Activated naive CD8-positive, alpha-beta T cell treated with anti-CD3 and anti-CD28 coated beads, Interleukin-2, amount 50 U/mL, for 24 hours (primary cell): ENCODE measurements at regions not wholly inside any gene's neighbourhood (a gene's known extent, or its start where the extent isn't known, plus 50 kb on each side); places are given as distances from the start of the nearest gene placed in this dataset.
A peak's percentile ranks its signal among the peaks of the same experiment; 100 is the strongest.
"Not testable (repeated sequence)": the region's sequence is repeated elsewhere in the genome, so short reads cannot be mapped to it uniquely, and the experiment has no call there.

Experiments
- ATAC-seq: fragments of 150-1000 bp; cut with Tn5 transposase; one replicate; pipeline ENCODE4 v1.10.0; 2021
- DNase-seq: peaks from one replicate; pipeline ENCODE4 v3.0.0; 2021
- H3K27ac Mint-ChIP-seq: one replicate; pipeline ENCODE4 v1.8.0; 2021; ENCODE audit warnings: mild to moderate bottlenecking, mixed read lengths
- H3K27me3 Mint-ChIP-seq: one replicate; pipeline ENCODE4 v1.8.0; 2021; ENCODE audit warnings: mixed read lengths
- H3K36me3 Mint-ChIP-seq: one replicate; pipeline ENCODE4 v1.8.0; 2021; ENCODE audit warnings: low read depth, mixed read lengths
- H3K4me1 Mint-ChIP-seq: one replicate; pipeline ENCODE4 v1.8.0; 2021; ENCODE audit warnings: mixed read lengths
- H3K4me3 Mint-ChIP-seq: one replicate; pipeline ENCODE4 v1.8.0; 2021; ENCODE audit warnings: mild to moderate bottlenecking, moderate library complexity, mixed read lengths
- H3K9me3 Mint-ChIP-seq: one replicate; pipeline ENCODE4 v1.8.0; 2021; ENCODE audit warnings: mixed read lengths

DNA sequence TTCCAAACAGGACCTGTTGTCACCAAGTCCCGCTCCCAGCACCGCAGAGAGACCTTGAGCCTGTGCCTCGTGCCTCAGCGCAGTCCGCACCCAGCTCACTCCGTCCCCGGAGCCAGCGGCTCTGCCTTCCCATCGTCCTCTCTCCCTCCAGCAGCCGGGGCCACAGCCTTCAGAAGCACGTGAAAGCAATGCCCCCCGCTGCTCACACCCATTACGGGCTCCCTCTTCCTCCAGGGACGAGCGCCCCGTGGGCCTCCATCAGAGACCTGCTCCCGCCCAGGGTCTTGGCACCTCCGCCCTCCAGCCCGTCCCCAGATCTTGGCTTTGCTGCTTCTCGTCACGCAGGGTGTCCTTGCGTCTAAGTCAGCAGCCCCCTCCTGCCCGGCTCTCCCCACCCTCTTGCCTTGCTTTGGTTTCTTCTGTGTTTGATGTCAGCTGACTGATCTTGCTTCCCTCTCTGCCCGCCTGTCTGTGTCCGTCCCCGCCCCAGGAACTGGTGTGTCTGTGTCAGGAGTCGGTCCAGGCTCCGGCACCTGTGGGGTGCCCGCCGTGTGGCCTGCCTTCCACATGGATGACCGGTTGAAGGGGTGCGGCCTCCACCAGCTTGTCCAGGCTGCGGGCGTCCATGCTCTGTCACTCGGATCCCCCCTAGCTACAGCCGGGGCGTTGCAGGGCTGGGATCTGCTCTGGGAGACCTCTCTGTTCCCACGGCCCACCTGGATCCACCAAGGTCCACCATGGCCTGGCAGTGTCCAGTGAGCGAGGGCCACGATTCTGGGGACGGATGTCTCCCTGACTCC is 61.9 kb downstream of the FOXL3 start:
- DNase-seq (peak; percentile 49), ATAC-seq (peak; percentile 55)
- no peaks in the 10 kb centered on the region for H3K9me3 Mint-ChIP-seq
- no peak overlapping the region for H3K27ac Mint-ChIP-seq
- no peaks in the 10 kb centered on the region for H3K27me3 Mint-ChIP-seq
- peaks cover 7% of the 10 kb centered on the region for H3K36me3 Mint-ChIP-seq
- H3K4me3 Mint-ChIP-seq, result no peak overlapping the region
- peaks cover 12% of the 10 kb centered on the region for H3K4me1 Mint-ChIP-seq

DNA sequence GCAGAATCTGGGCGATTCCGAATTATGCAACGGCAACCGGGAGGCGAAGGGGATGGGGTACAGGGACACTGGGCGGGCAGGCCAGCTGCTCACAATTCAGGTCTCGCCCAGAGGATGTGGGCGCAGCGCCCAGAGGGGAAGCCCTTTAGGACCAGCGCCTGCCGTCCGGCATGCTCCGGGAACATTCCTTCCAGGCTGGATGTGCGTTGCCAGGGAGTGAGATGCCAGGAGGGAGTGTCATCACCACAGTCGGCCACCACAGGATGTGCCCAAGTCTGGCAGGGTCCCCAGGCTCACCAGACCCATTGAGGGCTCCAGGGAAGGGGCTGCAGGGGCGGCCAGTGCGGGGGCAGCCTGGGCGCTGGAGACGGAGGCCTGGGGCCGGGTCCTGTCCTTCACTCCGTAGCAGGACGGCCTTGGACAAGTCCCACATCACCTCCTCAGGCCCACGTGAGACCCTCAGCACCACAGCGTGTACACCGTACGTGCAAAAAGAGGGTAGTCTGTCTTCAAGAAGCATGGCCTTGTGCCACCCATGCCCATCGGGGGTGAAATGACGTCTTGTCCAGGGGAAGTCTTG is 63.9 kb downstream of the FOXL3 start:
- Mint-ChIP-seq H3K4me3 (no peak overlapping the region), H3K27me3 (no peaks in the 10 kb centered on the region), H3K36me3 (peaks cover 3% of the 10 kb centered on the region), H3K9me3 (no peaks in the 10 kb centered on the region), H3K4me1 (peaks cover 12% of the 10 kb centered on the region), H3K27ac (no peak overlapping the region)
- ATAC-seq (no peak), DNase-seq (no peak)

DNA sequence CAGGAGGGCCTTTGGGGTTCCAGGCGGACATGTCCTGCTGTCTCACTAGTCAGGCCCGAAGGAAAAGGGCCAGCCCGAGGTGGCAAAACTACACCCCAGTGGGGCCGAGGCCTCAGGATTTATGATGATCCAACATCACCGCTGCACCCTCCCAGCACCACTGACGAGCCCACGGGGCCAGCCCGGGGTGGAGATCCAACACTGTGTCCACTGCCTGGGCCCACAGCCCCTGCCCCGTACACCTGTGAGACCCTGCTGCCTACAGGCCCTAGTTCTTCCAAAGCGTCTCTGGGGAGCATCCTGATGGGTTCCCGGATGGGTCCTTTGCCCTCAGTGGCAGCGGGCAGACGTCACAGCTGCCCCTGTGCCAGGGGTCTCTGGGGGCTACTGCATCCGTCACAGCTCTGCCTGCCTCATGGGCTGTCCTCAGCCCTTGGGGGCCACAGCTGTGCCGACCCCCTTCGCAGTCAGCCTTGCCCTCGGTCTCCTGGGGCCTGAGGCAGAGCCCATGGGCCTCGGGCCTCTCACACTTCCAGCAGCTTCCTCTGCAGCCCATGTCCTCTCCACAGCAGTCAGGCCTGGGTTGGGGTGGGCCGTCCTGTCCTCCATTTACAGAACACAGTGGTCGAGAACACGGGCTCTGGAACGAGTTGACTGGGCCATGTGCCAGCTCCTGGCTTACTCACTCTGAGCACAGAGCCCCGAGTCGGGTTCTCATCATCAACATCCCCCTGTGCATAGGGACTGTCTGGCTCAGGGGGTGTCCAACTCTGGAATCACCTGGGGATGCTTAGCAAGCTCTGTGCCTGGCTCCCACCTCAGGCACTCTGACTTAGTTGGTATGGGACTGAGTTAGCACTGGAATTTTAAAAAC is 64.9 kb downstream of the FOXL3 start:
- H3K36me3 Mint-ChIP-seq, result no peaks in the 10 kb centered on the region
- no peak overlapping the region for H3K27ac Mint-ChIP-seq
- no peaks in the 10 kb centered on the region for H3K9me3 Mint-ChIP-seq
- no peak for ATAC-seq
- H3K4me1 Mint-ChIP-seq, result peaks cover 12% of the 10 kb centered on the region
- H3K27me3 Mint-ChIP-seq, result no peaks in the 10 kb centered on the region
- no peak for DNase-seq
- no peak overlapping the region for H3K4me3 Mint-ChIP-seq

DNA sequence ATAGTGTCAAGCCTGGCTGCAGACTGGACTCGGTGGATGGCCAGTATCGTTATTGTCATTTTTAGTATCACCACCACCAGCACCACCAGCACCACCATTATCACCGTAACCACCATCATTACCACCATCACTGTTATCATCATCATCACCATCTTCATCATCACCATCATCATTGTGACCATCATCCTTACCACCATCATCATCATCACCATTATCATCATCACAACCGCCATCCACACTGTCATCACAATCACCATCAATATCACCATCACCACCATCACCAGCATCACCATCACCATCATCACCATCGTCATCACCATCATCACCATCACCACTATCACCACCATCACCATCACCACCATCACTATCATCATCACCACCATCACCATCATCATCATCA is 65.6 kb downstream of the FOXL3 start:
- Mint-ChIP-seq H3K27me3 (no peaks in the 10 kb centered on the region), H3K27ac (no peak overlapping the region), H3K9me3 (no peaks in the 10 kb centered on the region), H3K4me3 (no peak overlapping the region), H3K36me3 (no peaks in the 10 kb centered on the region), H3K4me1 (peaks cover 19% of the 10 kb centered on the region)
- no peak for DNase-seq
- no peak for ATAC-seq

DNA sequence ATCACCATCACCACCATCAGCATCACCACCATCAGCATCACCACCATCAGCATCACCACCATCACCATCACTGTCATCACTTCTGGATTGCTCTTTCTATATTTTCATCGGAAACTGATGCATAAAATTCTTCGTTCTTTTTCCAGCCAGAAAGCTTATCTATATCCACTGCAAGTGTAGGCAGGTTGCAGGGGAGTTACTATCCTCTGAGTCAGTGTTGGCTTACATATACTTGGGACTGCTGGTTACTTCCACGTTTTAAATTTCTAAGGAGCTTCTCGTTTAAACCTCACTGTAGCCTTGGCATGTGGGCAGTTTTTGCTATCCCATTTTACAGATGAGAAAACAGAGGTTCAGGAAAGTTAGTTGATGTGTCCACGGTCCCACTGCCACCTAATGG is 66.1 kb downstream of the FOXL3 start:
- Mint-ChIP-seq H3K4me1 (peaks cover 24% of the 10 kb centered on the region), H3K27me3 (no peaks in the 10 kb centered on the region), H3K27ac (no peak overlapping the region), H3K36me3 (no peaks in the 10 kb centered on the region), H3K9me3 (no peaks in the 10 kb centered on the region), H3K4me3 (no peak overlapping the region)
- no peak for DNase-seq
- no peak for ATAC-seq

DNA sequence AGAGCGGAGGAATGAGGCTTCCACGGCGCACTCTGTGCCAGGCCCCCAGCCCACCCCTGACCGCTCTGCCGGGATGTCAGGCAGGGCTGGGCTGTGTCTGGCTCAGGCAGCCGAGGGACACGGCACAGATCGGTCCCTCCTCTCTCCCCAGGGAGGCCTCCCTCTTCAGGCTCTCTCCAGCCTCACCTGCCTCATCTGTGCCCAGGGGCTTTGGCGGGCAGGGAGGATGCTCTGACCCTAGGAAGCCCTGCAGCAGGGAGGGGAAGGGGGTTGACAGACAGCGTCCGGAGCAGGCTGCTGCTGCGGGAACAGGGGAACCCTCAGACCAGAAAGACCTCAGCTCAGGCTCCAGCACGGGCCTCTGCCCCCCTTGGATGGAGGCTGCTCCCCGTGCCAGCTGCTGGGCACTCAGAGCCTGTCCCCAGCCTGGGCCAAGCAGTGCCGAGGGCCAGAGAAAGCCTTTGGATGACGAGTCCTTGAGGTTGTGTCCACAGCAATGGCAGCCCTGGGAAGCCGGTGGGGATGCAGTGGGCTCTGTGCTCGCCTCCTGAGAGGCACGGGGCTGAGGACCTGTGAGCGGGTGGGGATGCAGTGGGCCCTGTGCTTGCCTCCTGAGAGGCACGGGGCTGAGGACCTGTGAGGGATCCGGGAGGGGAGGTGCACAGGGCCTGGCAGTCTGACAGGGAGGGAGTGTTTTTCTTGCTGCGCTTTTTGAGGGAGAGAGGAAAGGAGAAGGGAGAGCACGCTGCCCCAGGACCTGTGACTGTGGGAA is 66.9 kb downstream of the FOXL3 start:
- Mint-ChIP-seq H3K4me3 (no peak overlapping the region), H3K27ac (no peak overlapping the region), H3K9me3 (peaks cover 3% of the 10 kb centered on the region), H3K27me3 (peaks cover 2% of the 10 kb centered on the region), H3K36me3 (peaks cover 2% of the 10 kb centered on the region), H3K4me1 (peaks cover 22% of the 10 kb centered on the region)
- ATAC-seq (no peak), DNase-seq (no peak)

DNA sequence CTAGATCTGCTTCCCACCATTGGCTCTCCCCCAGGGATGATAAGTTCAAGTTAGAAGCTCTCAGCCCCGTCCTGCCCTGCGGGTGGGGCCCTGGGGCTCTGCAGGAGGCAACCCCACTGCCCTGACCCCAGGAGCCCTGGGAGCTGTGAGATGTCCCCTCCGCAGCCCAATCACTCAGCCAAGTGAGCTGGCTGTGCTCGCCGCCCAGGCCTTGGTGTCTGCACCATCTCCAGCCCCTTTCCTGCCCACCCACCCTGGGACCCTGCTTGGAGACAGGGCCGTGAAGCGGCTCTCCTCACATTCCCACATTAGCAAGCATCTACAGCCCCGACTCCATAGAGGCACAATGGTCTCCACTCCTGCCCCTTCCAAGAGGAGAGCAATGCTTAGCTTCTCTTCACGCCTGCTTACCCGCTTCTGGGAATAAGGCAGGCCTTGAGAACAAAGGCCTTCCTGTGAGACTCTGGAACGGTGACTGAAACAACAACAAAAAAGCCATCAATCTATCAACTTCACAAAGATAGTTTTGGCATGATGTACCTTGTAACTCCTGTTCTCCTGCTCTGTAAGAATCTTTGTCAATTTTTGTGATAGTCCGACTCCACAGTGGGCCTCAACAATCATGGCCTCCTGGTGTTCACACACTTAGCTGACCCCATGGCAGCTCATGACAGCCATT is 67.7 kb downstream of the FOXL3 start:
- H3K36me3 Mint-ChIP-seq, result peaks cover 6% of the 10 kb centered on the region
- DNase-seq (no peak), ATAC-seq (no peak)
- H3K4me1 Mint-ChIP-seq, result peaks cover 22% of the 10 kb centered on the region
- H3K4me3 Mint-ChIP-seq, result no peak overlapping the region
- peaks cover 3% of the 10 kb centered on the region for H3K27me3 Mint-ChIP-seq
- peaks cover 5% of the 10 kb centered on the region for H3K9me3 Mint-ChIP-seq
- H3K27ac Mint-ChIP-seq, result no peak overlapping the region

DNA sequence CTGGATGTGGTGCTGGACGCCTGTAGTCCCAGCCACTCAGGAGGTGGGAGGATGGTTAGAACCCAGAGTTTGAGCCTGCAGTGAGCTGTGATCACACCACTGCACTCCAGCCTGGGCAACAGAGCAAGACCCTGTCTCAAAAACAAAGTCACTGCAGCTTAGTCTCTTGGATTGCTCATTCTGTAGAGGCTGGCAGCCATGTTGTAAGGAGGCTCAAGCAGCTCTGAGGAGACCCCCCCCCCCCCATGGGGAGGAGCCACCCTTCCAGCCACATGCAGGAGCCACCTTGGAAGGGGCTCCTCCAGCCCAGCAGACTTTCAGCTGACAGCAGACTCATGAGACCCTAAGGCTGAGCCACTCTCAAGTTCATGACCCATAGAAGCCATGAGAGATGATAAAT is 68.4 kb downstream of the FOXL3 start:
- no peak overlapping the region for H3K4me3 Mint-ChIP-seq
- DNase-seq (no peak), ATAC-seq (no peak)
- peaks cover 29% of the 10 kb centered on the region for H3K4me1 Mint-ChIP-seq
- H3K27ac Mint-ChIP-seq, result no peak overlapping the region
- peaks cover 6% of the 10 kb centered on the region for H3K36me3 Mint-ChIP-seq
- H3K27me3 Mint-ChIP-seq, result peaks cover 3% of the 10 kb centered on the region
- H3K9me3 Mint-ChIP-seq, result peaks cover 5% of the 10 kb centered on the region

DNA sequence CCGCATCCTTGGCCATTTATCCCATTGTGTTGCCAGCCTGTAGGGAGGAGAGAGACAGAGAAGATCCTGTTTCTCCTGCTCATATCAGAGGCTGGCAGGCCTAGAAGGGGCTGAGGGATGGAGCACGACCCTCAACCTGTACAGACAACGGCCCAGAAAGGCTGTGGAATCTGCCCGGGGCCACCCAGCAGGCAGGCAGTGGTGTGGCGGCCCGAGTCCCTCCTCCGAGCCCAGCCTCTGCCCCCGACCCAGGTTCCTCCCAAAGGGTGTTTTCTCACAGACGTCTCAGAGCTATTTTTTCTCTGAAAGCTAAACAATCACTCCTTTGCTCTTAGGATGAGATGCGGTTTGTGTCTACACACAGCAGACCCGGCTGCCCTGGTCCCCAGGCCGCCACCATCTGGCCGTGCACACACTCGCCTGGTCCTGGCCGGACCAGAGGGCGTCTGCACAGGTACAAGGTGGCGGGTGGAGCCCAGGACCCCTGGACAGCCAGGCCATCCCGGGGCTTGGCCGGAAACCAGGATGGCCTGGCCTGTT is 69.3 kb downstream of the FOXL3 start:
- peaks cover 6% of the 10 kb centered on the region for H3K36me3 Mint-ChIP-seq
- ATAC-seq, result no peak

DNA sequence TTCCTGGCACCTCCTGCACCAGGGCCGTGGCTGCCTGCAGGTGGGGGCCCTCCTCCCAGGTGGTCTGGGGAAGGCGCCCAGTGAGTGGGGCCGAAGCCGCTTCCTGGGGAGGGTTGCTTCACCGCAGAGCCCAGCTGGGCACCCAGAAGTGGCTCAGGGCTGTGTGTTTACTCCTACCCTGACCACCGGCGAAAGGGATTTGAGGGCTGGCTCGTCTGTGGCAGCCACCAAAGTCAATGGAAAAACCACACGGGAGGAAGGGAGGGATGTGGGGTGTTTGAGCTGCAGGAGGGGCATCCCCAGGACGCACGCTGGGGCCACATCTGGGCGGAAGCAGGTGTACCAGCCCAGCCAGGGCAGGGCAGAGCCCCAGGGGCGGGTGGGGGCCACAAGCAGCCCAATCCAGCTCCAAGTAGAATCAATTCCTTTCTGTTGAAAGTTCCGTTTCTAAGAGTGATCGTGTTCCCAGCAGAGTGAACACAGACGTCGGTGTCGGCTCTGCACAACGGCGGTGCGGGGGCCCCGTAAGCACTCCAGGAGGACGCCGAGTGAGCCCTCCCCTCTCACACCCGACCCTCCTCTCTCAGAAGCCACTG is 69.9 kb downstream of the FOXL3 start:
- DNase-seq, result peak; percentile 47
- H3K4me1 Mint-ChIP-seq, result peaks cover 43% of the 10 kb centered on the region
- H3K27ac Mint-ChIP-seq, result peak overlapping the region; percentile 82

More for the DNA sequence above, 69.3 kb downstream of the FOXL3 start:
- H3K4me1 Mint-ChIP-seq, result peaks cover 37% of the 10 kb centered on the region
- peaks cover 3% of the 10 kb centered on the region for H3K27me3 Mint-ChIP-seq
- H3K4me3 Mint-ChIP-seq, result no peak overlapping the region
- no peak overlapping the region for H3K27ac Mint-ChIP-seq
- peaks cover 5% of the 10 kb centered on the region for H3K9me3 Mint-ChIP-seq
- DNase-seq, result no peak

DNA sequence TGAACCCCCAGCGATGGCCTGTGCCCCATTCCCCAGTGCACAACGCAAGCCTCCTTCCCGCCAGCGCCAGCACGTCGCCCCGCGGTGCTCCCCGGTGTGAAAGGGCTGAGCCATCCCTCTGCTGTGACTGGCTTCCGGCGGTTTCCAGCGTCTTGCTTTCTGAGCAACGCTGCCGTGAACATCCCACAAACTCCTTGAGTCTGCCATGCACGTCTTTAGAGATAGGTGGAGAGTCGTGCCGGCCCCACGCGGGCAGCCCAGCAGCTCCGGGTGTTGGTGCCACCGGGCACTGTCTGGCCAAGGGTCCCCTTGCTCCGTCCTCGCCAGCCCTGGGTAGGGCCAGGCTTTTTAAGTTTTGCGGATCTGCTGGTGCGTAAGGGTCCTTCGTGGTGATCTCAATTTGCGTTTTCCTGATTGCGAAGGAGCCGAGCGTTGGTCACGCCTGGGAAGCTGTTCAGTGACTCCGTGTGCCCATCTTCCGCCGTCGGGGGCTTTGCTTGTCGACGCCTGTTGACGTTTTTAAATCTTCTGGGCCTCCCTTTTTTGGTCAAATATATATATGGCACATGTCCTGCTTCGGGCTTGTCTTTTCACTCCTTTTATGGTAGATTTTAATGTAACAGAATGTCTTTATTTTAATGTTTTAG is 70.6 kb downstream of the FOXL3 start:
- DNase-seq (peak; percentile 60), ATAC-seq (peak; percentile 69)
- peaks cover 50% of the 10 kb centered on the region for H3K4me1 Mint-ChIP-seq
- peaks cover 6% of the 10 kb centered on the region for H3K36me3 Mint-ChIP-seq
- H3K27me3 Mint-ChIP-seq, result peaks cover 3% of the 10 kb centered on the region
- peak overlapping the region; percentile 63 for H3K4me3 Mint-ChIP-seq
- H3K9me3 Mint-ChIP-seq, result peaks cover 5% of the 10 kb centered on the region
- H3K27ac Mint-ChIP-seq, result peak overlapping the region; percentile 82

More for the DNA sequence above, 69.9 kb downstream of the FOXL3 start:
- Mint-ChIP-seq H3K36me3 (peaks cover 6% of the 10 kb centered on the region), H3K9me3 (peaks cover 5% of the 10 kb centered on the region), H3K27me3 (peaks cover 3% of the 10 kb centered on the region), H3K4me3 (peak overlapping the region; percentile 63)
- ATAC-seq, result peak; percentile 37

DNA sequence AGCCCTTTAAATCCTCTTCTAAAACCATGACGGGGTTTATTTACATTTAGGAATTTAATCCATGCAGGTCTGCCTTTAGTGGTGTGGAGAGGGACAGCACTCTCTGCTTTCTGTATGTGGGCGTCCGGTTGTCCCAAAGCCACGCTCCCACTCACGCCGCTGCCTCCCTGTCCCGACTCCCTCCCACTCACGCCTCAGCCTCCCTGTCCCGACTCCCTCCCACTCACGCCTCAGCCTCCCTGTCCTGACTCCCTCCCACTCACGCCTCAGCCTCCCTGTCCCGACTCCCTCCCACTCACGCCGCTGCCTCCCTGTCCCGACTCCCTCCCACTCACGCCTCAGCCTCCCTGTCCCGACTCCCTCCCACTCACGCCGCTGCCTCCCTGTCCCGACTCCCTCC is 71.2 kb downstream of the FOXL3 start:
- H3K27me3 Mint-ChIP-seq, H3K36me3 Mint-ChIP-seq, ATAC-seq, H3K27ac Mint-ChIP-seq, H3K4me3 Mint-ChIP-seq, H3K9me3 Mint-ChIP-seq, DNase-seq: not testable (repeated sequence)
- peaks cover 56% of the 10 kb centered on the region for H3K4me1 Mint-ChIP-seq
